ENCODE measurements at regions not wholly inside any gene's neighbourhood (a gene's known extent, or its start where the extent isn't known, plus 50 kb on each side); places are given as distances from the start of the nearest gene placed in this dataset.

DNA sequence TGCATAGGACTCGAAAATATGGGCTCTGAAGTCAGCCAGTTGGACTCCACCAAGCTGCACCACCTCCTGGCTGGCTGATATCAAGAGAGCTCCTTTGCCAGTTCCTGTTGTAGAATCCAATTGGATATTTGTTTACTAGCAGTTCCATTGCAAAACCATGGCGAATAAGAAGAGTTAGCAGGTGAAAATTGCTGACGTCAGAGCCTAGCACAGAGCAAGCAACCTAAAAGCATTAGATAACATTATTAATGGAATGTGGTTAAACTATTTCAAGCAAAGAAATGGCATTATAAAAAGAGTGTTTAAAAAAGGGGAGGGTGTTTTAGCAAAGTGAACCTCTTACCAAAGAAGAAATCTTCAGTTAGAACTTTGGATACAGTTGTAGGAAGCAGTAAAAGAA is 1816.3 kb upstream of the TENM3 start:
- no peak overlapping the region for H4K8ac ChIP-seq (ENCODE audit: low read depth in 2 of 2, low read length in 2 of 2)
- no peaks in the 10 kb centered on the region for H3K27me3 ChIP-seq (ENCODE audit: control insufficient read depth, insufficient read depth, low read length)
- no peak overlapping the region for H3K4me2 ChIP-seq (ENCODE audit: low read depth, low read length)
- H3K4me1 ChIP-seq (ENCODE audit: control insufficient read depth, insufficient read depth, low read length) = no peaks in the 10 kb centered on the region
- ATAC-seq (ENCODE audit: low read depth) = no peak
- CTCF ChIA-PET = interaction anchor here (0.9 kb wide), 1 partner anchor 21 kb away, joined by 3 read pairs; no protein-coding TSS in a partner anchor
- H3K56ac ChIP-seq (ENCODE audit: extremely low read depth, insufficient read depth, low read length) = no peak overlapping the region
- H3K9ac ChIP-seq (ENCODE audit: low read depth, low read length) = no peak overlapping the region
- no peaks in the 10 kb centered on the region for H4K20me1 ChIP-seq (ENCODE audit: insufficient read depth, low read length)
- no peak overlapping the region for H3K27ac ChIP-seq (ENCODE audit: insufficient read depth, low read length)
- dilution Hi-C loops (cut with HindIII; ENCODE audit: low sequenced_read_pairs, unreplicated experiment) = no loop called here
- no peak overlapping the region for H3K14ac ChIP-seq (replicated peaks; ENCODE audit: low read depth, low read length)
- no peak overlapping the region for H2BK20ac ChIP-seq (ENCODE audit: low read depth, low read length)
- no peak overlapping the region for H3K4ac ChIP-seq (ENCODE audit: low read depth, low read length)
- no peak overlapping the region for H3K4me3 ChIP-seq (ENCODE audit: insufficient read depth, low read depth, low read length)
- no peak overlapping the region for H2BK120ac ChIP-seq (ENCODE audit: low read depth, low read length)
- no CpG with 5 or more reads among the region's 3 CpGs for WGBS, 2 experiments (ENCODE audit: extremely low coverage in 2 of 2, insufficient read length in 1 of 2)
- no peak overlapping the region for H3K18ac ChIP-seq (ENCODE audit: low read depth, low read length)
- no peak overlapping the region for H4K91ac ChIP-seq (ENCODE audit: insufficient read depth, low read depth, low read length)
- no peak overlapping the region for H2AK5ac ChIP-seq (ENCODE audit: low read depth, low read length)
- POLR2A ChIA-PET (ENCODE audit: unreplicated experiment) = no interaction called here
- BruUV-seq (replicated peaks) = no TSS peak
- H3K79me1 ChIP-seq (ENCODE audit: low read depth in 1 of 2, low read length in 2 of 2) = no peaks in the 10 kb centered on the region
- H2AK9ac ChIP-seq (replicated peaks; ENCODE audit: low read depth, low read length, poor library complexity) = no peak overlapping the region
- peaks cover 2% of the 10 kb centered on the region; the same call in 1 of the 2 replicates for H3K9me3 ChIP-seq (ENCODE audit: control insufficient read depth, insufficient read depth, low read length)
- no peak overlapping the region for H2BK15ac ChIP-seq (ENCODE audit: low read depth, low read length)
- no peak overlapping the region for H2AFZ ChIP-seq (replicated peaks; ENCODE audit: low read length, poor library complexity)
- H3K9me1 ChIP-seq (ENCODE audit: insufficient read depth, low read length) = no peaks in the 10 kb centered on the region
- no peak overlapping the region for H3K23ac ChIP-seq (ENCODE audit: low read depth, low read length)
- no peak overlapping the region for H2BK5ac ChIP-seq (ENCODE audit: low read depth, low read length, poor library complexity, severe bottlenecking)
- DNase-seq = no peak
- in situ Hi-C loops (cut with MboI; ENCODE audit: low sequenced_read_pairs) = no loop called here
- no peaks in the 10 kb centered on the region for H3K36me3 ChIP-seq (ENCODE audit: control insufficient read depth, insufficient read depth, low read length)
- TF ChIP-seq RFX5 (IDR thresholded peaks at IDR 0.05; ENCODE audit: low read depth, low read length) (no peak), RAD21 (IDR thresholded peaks at IDR 0.05; ENCODE audit: low read length) (no peak), RCOR1 (IDR thresholded peaks at IDR 0.05; ENCODE audit: insufficient replicate concordance, low read length) (no peak), FOS (IDR thresholded peaks at IDR 0.05; ENCODE audit: low read depth, low read length) (no peak), MXI1 (IDR thresholded peaks at IDR 0.05; ENCODE audit: borderline replicate concordance, low read depth, low read length) (no peak), BHLHE40 (IDR thresholded peaks at IDR 0.05; ENCODE audit: low read depth, low read length) (no peak), SMC3 (IDR thresholded peaks at IDR 0.05; ENCODE audit: low read depth, low read length) (no peak), CHD1 (IDR thresholded peaks at IDR 0.05; ENCODE audit: low read depth, low read length) (no peak), ELK1 (IDR thresholded peaks at IDR 0.05; ENCODE audit: borderline replicate concordance, low read depth, low read length) (no peak), CEBPB (IDR thresholded peaks at IDR 0.05; ENCODE audit: low read depth, low read length) (no peak), MAZ (IDR thresholded peaks at IDR 0.05; ENCODE audit: borderline replicate concordance, low read depth, low read length) (no peak), CTCF (conservative IDR thresholded peaks at IDR 0.05; ENCODE audit: low read depth, low read length) (no peak), POLR2A (IDR thresholded peaks at IDR 0.05; ENCODE audit: low read depth, low read length) (no peak), MAFK (IDR thresholded peaks at IDR 0.05; ENCODE audit: low read depth, low read length) (no peak), NFE2L2 (IDR thresholded peaks at IDR 0.05; ENCODE audit: low read depth, low read length) (no peak)
- TF ChIP-seq, protein P1, sequence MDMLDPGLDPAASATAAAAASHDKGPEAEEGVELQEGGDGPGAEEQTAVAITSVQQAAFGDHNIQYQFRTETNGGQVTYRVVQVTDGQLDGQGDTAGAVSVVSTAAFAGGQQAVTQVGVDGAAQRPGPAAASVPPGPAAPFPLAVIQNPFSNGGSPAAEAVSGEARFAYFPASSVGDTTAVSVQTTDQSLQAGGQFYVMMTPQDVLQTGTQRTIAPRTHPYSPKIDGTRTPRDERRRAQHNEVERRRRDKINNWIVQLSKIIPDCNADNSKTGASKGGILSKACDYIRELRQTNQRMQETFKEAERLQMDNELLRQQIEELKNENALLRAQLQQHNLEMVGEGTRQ (IDR thresholded peaks at IDR 0.05; ENCODE audit: low read depth, low read length) = no peak
- H4K5ac ChIP-seq (ENCODE audit: low read depth, low read length) = no peak overlapping the region
- intact Hi-C loops (cut with micrococcal nuclease) = no loop called here

All from IMR-90 (cell line).